RWPE1 (cell line): ENCODE measurements at regions not wholly inside any gene's neighbourhood (a gene's known extent, or its start where the extent isn't known, plus 50 kb on each side); places are given as distances from the start of the nearest gene placed in this dataset.
A peak's percentile ranks its signal among the peaks of the same experiment; 100 is the strongest.

ENCODE experiments used
- CTCF ChIA-PET: fragments of 350-600 bp; sonication (Branson Sonifier 250); formaldehyde crosslinking; extraction: SDS; loops from one replicate; lab custom pipeline; 2021; lab: Yijun Ruan, JAX
- POLR2A ChIA-PET: fragments of 400-600 bp; formaldehyde crosslinking; extraction: SDS; loops from one replicate; lab custom pipeline; 2020; ENCODE audit warnings: antibody characterized with exemption; ENCODE audit not compliant: low non-redundant PET; lab: Yijun Ruan, JAX
- DNase-seq: peaks from one replicate; pipeline ENCODE4 v3.0.0; 2012; ENCODE audit warnings: low spot score
- H3K27ac ChIP-seq: fragments of 450-650 bp; 2 replicates; pipeline ENCODE4 v1.5.1; 2017
- TF ChIP-seq, protein P1 (sequence below): fragments of 450-650 bp; conservative IDR thresholded peaks from 2 replicates; pipeline ENCODE4 v1.5.1; 2017; ENCODE audit warnings: low read depth, mild to moderate bottlenecking

DNA sequence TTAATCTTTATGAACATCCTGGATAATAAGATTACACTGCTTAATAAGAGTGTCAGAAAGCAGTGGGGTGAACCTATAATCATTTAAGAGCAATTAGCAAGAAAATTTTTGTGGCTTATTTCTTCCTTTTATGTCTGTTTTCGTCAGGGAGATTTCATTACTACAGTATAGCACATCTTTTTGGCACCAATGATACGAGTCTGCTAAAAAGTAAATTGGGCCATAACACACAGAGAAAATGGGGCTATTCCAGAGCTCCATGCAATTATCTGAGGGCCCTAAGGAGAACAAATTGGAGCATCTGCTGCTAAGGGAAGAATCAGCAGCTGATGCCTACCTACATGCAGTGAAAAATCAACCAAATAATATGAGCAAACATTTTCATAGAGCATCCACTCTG is 330.3 kb upstream of the NCAM2 start:
- H3K27ac ChIP-seq = no peak overlapping the region
- ChIA-PET POLR2A (no interaction called here), CTCF (no interaction called here)
- TF ChIP-seq, protein P1, sequence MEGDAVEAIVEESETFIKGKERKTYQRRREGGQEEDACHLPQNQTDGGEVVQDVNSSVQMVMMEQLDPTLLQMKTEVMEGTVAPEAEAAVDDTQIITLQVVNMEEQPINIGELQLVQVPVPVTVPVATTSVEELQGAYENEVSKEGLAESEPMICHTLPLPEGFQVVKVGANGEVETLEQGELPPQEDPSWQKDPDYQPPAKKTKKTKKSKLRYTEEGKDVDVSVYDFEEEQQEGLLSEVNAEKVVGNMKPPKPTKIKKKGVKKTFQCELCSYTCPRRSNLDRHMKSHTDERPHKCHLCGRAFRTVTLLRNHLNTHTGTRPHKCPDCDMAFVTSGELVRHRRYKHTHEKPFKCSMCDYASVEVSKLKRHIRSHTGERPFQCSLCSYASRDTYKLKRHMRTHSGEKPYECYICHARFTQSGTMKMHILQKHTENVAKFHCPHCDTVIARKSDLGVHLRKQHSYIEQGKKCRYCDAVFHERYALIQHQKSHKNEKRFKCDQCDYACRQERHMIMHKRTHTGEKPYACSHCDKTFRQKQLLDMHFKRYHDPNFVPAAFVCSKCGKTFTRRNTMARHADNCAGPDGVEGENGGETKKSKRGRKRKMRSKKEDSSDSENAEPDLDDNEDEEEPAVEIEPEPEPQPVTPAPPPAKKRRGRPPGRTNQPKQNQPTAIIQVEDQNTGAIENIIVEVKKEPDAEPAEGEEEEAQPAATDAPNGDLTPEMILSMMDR = no peak
- DNase-seq = no peak

DNA sequence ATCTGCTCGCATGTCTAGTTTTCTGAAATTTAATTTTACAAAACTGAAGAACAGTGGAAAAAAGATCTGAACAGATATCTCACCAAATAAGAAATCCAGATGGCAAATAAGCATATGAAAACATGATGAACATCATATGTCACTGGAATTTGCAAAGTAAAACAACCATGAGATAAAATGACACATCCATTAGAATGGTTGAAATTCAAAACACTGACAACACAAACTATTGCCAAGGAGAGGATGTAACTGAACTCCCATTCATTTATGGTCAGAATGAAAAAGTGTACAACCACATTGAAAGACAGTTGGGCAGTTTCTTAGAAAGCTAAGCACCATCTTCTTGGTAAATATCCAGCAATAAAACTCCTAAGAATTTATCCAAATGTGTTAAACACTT is 312.7 kb upstream of the NCAM2 start:
- POLR2A ChIA-PET = no interaction called here
- CTCF ChIA-PET = no interaction called here
- no peak for DNase-seq
- H3K27ac ChIP-seq = no peak overlapping the region
- TF ChIP-seq, protein P1 = no peak

DNA sequence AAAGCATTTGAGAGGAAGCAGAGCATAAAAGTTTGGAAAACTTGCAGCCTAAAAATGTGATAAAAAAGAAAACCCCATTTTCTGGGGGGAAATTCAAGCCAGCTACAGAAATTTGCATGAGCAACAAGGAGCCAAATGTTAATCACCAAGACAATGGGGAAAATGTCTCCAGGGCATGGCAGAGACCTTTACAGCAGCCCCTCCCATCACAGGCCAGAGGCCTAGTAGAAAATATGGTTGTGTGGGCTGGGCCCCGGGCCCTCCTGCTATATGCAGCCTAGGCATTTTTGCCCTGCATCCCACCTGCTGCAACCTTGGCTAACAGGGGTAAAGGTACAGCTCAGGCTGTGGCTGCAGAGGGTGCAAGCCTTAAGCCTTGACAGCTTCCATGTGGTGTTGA is 299.6 kb upstream of the NCAM2 start:
- TF ChIP-seq, protein P1 = no peak
- CTCF ChIA-PET = interaction anchor here (0.7 kb wide), 1 partner anchor 625 kb away, joined by 3 read pairs; no protein-coding TSS in a partner anchor
- POLR2A ChIA-PET = no interaction called here
- no peak overlapping the region for H3K27ac ChIP-seq
- DNase-seq = no peak

DNA sequence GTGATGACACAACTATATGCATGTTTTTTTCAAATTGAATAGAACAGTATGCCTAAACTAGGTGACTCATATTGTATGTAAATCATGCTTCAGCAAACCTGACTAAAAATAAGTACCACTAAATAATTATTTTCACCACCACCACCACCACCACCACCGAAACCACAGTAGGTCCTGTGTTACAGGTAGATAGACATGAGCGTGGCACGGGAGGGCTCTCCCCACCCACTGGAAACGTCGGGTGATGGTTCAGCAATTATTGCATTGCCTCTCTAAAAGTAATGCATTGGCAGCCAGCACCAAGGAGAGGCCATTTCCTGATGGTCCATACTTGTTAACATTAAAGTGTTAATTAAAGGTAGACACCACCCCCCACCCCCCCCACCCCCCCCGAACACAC is 297.0 kb upstream of the NCAM2 start:
- TF ChIP-seq, protein P1 = no peak
- no peak for DNase-seq
- ChIA-PET CTCF (no interaction called here), POLR2A (no interaction called here)
- H3K27ac ChIP-seq = no peak overlapping the region

DNA sequence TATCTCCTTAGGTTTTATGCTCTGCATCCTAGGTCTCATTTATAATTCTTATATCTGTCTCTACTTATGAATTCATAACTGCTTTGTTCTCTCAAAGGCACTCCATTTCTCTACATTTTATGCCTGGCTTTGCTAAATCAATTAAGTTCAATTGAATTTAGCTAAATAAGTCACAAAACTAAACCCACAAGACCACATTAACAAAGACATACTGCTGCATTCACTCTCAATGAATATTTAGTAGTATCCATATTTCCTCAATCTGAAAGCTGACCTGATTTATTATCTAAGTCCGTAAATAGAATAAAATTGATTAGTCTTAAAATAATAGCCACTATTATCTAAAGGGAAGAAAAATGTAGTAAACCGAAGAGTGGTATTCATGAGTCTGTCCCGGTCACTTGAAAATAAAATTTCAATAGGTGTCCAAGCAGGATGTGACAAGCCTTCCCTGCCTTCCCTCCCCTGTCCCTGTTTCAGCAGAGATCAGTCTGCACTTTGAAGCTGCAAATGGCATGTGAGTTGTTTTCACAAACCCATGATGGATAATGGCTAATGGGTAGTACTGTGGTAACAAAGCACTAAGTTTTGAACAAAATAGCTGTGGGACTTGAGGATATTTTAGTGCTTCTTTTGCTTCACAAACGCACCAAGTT is 295.0 kb upstream of the NCAM2 start:
- DNase-seq = no peak
- CTCF ChIA-PET = interaction anchor here (0.6 kb wide), 1 partner anchor 1862 kb away, joined by 3 read pairs; no protein-coding TSS in a partner anchor
- TF ChIP-seq, protein P1 = no peak
- POLR2A ChIA-PET = no interaction called here
- H3K27ac ChIP-seq = no peak overlapping the region

DNA sequence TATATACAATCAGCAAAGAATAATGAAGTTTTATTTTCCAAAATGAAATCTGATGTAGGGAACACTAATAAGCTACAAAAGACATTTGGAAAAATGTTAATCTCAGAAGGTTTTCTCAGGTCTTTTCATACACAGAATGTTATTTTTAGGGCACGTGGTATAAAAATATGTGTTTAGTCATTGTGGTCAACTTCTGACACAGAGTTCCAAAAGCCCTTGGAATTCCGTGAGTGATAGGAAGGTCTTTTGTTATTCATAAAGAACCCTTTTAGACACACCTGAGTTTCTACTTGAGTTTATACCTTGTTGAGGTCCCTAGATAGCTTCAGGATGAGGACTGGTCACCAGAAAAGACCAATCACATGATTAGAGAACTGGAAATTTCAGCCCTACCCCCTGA is 277.6 kb upstream of the NCAM2 start:
- no peak overlapping the region for H3K27ac ChIP-seq
- DNase-seq = peak; percentile 40

More for the DNA sequence above, 277.6 kb upstream of the NCAM2 start:
- TF ChIP-seq, protein P1 = no peak
- CTCF ChIA-PET = no interaction called here
- POLR2A ChIA-PET = no interaction called here
